NCI-H128 (cell line): ENCODE measurements at regions not wholly inside any gene's neighbourhood (a gene's known extent, or its start where the extent isn't known, plus 50 kb on each side); places are given as distances from the start of the nearest gene placed in this dataset.
"Not testable (repeated sequence)": the region's sequence is repeated elsewhere in the genome, so short reads cannot be mapped to it uniquely, and the experiment has no call there.

Experiments
- DNase-seq: peaks from one replicate; lab custom pipeline; 2025; ENCODE audit not compliant: unreplicated experiment; lab: John Stamatoyannopoulos, UW

DNA sequence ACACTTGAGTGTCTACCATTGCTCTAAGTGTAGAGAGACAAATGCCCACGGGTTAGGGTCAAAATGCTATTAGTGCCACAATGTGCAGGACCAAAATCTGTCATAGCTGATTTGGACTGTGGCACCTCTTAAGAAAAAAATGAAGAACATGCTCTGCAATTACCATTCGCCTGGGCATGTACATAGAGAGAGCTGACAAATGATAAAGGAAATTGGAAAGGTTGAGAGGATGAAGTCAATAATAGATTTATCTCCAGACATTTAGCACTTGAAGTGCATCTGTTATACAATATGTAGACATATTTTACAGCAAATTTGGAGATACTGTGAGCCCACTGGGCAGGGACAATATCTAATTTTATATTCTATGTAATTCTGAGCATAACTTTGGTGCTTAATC lies 804.4 kb downstream of the SATB2 start:
- DNase-seq = no peak

DNA sequence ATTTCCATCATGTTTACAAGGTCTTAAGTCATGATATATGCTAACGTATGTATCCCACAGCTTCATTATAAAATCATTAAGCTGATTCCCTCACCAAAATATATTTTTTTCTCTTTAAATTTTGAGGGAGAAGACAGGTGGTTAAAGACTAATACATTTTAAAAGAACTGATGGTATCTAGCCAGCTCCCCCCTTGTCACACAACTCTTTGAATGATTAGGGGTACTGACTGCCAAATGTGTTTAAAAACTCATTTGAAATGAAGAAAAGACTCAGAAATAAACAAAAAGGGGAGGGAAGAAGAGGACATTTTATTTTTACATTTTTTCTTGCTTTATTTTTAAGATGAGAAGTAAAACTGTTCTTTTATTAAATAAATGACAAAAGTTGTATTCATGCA lies 805.3 kb downstream of the SATB2 start:
- DNase-seq = no peak

DNA sequence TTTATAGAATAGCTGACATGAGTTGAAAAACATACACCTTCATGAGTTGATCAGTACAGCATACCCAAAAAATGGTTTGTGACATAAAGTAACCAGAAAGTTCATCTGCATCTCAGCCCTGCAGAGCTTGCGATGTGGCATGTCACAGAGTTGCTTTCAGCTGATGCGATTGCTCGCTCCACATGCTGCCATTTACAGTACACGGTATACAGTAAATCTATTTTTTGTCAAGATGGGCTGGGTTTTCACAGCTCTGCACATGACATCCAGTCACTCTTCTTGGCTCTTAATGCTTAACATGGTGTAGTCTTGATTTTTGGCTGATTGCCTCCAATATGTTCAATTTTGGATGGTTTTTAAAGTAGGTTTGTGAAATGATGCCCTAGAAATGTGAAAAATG lies 811.9 kb downstream of the SATB2 start:
- no peak for DNase-seq

DNA sequence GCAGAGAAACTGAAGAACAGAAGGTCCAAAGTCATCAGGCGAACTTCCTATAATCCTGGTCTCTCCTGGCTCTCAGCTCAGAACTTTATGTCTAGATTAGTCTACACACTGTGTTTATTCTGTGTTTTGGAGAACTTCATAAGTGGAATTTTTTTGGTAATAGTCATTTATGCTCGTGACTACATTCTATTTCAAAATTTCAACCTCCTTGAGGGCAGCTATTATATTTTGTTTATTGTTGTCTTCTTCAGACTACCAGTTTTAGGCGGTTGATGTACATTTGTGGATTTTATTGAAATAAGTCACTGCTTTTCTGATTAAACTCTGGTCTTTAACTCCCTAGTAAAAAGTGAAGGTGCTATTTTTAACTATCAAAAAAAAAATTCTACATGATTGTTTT lies 816.6 kb downstream of the SATB2 start:
- no peak for DNase-seq

DNA sequence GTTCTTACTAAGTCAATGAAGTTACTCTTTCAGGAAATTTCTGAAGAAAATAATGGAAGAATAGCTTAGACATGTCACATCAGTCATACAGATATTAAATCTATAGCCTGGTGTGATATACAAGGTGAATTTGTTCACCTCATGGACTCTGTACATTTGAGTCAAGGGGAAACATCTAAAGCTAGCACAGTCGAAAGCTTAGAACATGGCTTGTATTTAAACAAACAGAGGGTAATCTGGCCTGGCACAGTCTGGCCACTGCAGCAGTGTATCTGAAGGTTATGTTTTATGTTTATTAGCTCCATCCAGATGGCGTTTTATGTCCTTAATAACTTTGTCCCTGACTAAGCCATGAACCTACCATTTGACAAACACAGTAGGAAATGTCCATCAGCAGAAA lies 817.3 kb downstream of the SATB2 start:
- no peak for DNase-seq

DNA sequence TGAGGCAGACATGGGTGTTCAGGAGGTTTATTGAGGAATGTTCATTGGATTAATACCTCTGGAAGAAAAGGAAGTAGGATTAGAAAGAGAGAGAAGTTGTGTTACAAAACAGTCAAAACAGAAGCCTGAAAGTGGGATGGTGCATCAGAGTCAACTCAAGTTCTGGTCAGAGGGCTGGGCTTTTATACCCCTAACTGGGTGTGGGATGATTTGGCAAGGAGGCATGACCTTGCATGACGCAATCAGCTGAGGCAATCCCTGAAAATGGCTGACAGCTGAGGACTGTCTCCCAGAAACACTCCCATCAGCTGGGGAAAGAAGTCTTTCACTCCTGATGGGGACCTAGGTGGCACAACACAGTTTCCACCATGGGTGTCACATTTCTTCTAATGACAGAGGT lies 818.2 kb downstream of the SATB2 start:
- DNase-seq = no peak

DNA sequence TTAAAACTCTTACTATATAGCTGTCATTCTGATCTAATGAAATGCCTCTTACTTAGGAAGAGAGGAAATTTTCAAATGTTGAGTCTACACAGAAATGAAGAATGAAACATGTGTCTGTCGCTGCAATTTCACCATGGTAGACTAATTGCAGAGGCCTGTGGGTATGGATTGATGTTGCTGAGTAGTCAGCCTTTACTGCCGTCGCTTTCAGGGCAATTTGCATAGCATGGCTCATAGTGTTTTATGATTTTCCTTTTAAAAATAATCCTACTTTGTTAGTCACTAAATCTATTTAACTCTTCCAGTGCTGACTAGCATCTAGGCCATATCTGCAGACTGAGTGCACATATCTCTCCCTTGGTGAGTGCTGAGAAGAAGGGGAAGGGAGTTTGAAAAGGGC lies 819.2 kb downstream of the SATB2 start:
- no peak for DNase-seq

DNA sequence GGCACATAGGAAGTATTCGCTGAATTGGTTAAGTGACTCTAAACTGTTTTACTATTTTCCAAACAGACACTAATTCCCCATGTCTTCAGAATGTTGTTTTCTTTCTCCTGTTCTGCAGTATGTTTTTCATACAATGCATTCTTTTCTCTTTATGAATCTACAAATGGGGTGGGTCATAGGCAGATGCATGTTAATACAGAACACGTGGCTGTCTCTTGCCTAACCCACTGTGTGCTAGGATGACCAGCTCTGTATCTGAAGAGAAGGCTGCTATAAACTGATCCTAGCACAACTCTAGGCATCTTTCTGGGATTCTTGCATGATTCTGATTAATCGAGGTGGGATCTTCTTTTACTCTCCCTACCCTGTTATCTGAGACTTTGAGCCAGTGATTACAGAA lies 826.0 kb downstream of the PLCL1 start:
- DNase-seq = no peak

DNA sequence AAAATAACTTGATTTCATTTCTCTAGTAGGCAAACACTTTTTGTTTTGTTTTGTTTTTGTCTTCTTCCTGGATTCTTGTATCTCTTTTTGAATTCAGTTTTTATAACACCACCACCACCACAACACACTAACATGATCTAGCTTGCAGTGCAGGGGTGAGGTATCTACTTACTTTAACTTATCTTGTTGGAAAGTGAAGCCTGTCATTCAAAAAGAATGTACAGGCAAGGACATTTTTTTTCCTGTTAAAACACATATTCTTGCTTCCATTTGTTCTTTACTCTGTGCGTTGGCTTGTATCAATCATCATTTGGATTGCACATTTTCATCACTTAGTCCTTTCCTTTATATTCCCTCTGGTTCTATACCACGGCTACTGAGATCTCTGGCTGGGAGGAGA lies 824.2 kb downstream of the PLCL1 start:
- no peak for DNase-seq

DNA sequence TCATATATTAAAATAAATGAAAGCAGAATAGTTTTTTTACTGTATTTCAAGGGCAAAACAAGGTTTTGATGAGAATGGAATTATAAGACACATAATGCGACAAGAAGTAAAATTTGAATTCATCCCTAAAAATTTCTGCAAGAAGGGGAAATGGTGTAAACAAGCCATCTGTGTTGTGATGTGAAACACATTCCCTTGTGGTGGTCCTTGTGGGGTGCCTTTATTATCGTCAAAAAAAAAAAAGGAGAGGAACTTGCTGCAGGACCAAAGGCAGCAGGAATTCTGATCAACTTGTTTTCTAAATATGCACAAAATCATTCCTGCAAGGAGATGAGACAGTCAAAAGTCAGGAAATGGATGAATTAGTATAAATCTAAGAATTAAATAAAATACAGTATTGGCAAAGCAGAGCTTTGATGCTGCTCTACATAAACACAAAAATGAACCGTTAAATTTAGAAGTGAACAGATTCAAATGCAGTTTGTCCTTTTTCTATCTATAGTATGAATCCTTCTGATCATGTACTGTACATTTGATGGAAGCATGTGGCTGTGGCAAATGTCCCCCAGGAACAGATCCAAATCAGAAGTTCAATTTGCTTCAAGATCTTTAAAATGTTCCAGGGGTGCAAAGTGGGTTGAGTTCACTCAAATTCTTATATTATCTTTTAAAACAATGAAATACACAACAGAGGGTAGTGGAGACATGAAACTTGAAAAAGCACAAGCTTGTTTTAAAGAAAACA lies 818.8 kb downstream of the PLCL1 start:
- DNase-seq = no peak

DNA sequence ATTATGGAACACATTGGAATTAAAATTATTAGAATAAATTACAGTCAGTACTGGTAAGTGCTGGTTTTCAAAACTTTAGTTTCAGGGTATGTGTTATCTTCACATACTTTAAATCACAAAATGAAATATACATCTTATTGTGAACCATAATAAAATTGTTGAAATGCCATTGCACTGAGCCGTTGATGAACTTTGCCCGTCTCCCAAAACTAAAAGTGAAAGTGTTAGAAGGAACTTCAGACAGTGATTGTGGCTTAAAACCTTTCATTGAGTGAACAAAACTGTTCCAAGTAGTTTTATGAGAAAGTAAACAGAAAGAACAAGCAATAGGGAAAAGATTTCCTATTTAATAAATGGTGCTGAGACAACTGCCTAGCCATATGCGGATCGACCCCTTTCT lies 811.6 kb downstream of the PLCL1 start:
- DNase-seq = no peak

DNA sequence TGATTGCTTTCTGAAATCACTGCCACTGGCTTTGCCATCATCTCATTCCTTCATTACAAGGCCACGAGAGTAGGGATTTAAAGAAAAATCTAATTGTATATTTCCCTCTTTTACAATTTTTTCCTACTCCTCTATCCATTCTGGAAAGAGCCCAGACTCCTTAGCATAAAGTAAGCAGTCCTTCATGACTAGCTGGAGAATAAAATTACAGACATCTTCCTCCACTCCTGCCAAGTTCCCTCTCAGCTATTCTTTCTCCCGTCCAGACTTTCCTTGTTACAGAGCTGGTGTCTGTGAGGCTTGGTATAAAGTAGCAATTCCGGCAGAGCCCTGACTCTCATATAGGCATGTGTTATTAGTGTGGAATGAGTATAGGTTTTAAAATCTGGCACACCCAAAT lies 806.8 kb downstream of the PLCL1 start:
- no peak for DNase-seq

DNA sequence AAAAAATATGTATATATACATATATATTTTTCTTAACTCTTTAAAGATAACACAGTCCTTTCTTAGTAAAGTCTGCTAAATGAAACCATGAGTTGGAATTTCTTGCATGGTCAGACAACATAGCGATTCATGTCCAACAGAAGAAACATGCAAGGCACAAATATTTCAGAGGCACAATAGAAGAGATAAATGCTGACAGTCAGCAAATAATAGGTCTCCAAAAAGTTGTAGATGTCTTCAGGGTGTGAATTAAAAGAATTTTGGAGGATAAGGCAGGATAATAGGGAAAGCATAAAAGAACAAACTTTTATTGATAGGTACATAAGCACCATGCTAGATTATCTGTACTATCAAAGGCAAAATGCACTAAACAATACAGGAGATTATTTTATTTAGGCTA lies 800.2 kb downstream of the PLCL1 start:
- no peak for DNase-seq

DNA sequence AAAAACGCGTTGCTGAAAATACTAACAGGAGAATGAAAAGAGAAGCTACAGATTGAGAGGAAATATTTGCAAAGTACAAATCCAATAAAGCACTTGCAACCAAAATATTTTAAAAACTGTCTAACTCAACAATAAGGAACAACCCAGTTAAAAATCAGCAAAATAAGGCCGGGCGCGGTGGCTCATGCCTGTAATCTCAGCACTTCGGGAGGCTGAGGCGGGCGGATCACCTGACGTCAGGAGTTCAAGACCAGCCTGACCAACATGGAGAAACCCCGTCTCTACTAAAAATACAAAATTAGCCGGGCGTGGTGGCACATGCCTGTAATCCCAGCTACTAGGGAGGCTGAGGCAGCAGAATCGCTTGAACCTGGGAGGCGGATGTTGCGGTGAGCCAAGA lies 798.6 kb downstream of the PLCL1 start:
- DNase-seq = not testable (repeated sequence)

DNA sequence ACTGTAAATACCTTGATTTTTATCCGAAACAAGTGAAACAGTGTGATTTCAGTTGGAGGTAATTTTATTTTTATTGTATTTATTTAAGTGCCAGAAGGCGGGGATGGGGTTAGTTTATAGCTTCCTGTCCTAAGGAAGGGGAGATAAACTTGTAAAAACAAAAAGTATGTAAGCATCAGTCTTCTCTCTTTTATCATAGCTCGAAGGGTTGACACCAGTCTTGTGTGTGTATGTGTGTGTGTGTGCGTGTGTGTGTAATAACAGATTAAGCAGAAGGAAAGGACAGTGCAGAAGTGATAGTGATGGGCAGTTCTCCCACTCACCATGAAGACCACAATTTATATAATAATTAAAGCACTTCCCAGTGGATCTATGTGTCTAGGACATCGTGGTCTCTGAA lies 793.3 kb downstream of the PLCL1 start:
- DNase-seq = no peak

DNA sequence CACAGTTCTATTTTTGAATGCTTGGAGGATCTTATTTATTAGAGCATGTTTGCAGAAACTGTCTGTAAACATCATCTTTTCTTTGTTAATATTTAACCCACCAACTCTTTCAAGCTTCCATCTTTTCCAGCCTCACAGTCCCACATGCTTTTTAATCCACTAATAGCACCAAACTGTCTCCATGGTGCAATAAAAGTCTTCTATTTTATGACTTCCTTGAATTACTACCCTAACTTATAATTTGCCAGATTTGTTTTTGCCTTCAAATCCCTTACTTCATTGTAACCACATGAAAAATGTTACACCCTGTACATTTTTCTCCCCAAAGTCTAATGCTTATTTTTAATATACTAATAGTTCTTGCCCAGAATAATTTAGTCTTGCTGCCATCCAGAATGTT lies 792.6 kb downstream of the PLCL1 start:
- no peak for DNase-seq

DNA sequence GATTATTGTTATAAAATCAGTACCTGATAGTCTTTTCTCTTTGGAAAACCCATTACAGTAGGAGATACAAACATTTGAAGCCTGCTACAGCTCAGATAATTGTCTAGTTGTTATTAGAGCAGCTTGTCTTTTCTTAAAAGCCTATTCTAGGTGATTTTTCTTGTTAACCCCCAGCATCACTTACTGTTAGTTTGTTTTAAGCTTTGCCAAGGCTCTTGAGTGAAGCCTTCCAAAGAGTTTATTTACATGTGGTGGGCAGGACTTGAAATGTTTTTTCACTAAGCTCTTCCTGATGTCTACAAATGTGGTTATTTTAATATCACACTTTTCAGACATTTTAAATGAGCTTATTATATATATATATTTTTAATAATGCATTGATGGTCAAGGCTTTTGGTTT lies 791.3 kb downstream of the PLCL1 start:
- no peak for DNase-seq

DNA sequence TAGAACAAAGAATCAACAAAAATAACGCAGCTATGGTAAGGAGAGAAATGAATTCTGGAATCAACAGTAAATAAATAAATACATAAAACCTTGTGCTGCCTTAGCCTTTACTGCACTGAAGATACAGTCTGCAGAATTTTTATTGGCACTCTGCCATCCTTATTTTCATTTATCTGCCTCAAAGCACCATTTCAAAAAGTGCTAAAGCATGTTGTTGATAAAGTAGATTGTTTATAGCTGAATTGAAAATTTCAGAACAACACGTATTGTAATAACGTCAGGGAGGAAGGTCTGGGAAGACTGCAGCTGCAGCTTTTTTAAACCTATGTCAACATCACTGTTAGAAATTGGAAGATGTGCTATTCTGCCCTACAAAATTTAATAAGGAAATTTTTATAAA lies 787.2 kb downstream of the PLCL1 start:
- no peak for DNase-seq

DNA sequence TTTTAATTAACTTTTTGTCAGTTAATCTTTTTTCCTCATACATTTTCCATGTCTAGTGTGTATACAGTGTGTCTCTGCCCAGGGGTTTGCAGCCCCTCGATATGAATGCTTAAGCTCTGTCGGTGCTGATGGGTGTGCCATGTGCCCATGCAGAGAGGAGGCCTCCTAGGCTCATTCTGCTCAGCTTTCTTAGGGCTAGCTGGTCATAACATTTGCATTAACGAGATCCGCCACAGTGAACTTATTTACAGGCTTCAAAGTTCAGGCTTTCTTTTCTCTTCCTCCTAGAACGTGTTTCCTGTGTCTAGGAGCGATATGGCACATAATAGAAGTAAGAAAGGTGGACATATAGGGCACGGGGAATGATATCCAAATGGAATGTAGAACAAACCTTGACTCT lies 783.3 kb downstream of the PLCL1 start:
- DNase-seq = no peak

DNA sequence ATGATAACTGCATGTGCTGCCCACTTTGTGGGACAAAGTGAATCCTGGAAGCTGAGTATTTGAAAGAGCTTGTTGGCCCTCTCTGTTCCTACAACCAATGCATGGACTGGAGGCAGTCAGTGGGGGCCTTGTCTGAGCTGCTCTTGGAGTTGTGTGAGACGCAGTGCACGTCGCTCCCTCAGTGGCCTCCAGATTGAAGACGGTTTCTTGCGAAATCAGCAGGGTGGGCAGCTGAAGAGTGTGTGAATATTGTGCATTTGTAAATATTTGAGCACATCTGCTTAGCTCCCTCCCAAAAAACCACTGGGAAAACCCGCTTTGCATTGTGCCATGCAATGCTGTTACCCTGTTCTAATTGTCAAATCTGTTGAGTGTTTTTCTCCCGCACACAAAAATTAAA lies 782.8 kb downstream of the PLCL1 start:
- DNase-seq = no peak

DNA sequence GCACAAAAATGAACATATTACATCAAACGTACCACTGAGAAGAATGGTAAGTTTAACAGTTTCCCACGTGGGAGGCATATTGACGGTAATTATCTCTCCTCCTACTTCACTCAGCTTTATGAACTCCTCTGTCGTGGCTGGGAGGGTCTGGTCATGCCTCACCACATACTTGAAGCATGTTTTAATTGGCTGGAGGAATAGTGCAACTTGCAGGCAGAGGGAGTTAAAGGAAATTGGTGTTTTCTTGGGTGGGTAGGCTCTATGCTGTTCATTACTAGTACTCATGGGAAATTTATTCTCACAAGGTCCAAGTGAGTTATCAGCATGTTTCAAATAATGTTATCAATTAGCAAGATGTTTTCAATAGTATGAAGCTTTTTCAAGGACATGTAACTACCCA lies 767.0 kb downstream of the PLCL1 start:
- no peak for DNase-seq

DNA sequence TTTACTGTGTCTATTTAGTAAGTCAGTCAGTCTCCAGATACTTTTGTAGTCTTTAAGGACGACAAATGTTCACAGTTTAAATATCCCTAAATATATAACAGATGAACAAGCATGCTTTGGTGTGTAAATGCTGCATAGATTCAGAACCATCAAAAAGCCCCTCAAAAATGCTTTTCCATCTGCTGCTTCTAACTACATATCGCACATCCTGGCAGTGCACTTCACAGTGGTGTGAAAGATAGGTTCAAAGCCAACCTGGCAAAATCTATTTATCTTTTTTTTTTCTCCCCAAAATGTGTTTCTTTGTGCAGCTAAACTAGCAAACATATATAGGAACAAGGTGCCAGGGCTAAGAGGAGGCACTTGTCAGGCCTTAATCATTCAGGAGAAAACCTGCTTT lies 753.8 kb downstream of the PLCL1 start:
- DNase-seq = no peak

DNA sequence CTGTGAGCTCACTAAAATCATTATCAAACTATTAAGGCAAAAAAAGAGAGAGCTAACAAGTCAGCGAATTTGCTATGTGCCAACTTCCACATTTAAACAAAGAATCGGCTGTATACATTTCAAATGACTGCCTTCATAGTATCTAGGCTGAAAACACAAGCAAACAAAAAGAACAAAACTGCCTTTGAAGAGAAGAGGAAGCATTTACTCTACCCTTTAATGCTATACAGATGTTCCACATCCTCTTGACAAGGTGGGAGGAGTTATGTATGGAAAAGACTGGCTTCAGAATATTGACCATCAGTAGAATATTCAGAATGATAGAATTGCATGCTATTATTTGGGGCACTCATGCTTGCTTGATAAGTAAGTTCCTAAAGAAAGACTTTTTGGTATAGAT lies 741.7 kb downstream of the PLCL1 start:
- DNase-seq = no peak

DNA sequence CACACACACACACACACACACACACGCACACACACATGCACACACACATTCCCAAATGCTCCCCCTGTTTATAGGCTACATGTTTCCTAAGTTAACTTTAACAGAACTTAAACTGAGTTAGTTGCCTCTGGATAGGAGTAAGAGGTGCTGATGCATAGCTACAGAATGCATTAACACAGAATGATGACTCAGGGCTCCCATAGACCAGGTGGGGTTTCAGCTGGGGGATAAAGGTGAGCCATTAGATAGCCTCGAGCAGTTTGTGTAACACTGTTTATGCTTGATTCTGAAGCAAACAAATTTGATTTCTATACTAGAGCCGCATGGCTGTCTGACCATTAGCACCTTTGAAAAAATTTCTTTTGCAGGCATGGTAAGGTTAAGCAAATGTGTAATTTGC lies 741.0 kb downstream of the PLCL1 start:
- no peak for DNase-seq
